Hepatic stellate cell (primary cell): ENCODE measurements at regions not wholly inside any gene's neighbourhood (a gene's known extent, or its start where the extent isn't known, plus 50 kb on each side); places are given as distances from the start of the nearest gene placed in this dataset.
A peak's percentile ranks its signal among the peaks of the same experiment; 100 is the strongest.

Experiments used
- DNase-seq: peaks from one replicate; pipeline ENCODE4 v3.0.0; 2011; ENCODE audit warnings: low spot score

DNA sequence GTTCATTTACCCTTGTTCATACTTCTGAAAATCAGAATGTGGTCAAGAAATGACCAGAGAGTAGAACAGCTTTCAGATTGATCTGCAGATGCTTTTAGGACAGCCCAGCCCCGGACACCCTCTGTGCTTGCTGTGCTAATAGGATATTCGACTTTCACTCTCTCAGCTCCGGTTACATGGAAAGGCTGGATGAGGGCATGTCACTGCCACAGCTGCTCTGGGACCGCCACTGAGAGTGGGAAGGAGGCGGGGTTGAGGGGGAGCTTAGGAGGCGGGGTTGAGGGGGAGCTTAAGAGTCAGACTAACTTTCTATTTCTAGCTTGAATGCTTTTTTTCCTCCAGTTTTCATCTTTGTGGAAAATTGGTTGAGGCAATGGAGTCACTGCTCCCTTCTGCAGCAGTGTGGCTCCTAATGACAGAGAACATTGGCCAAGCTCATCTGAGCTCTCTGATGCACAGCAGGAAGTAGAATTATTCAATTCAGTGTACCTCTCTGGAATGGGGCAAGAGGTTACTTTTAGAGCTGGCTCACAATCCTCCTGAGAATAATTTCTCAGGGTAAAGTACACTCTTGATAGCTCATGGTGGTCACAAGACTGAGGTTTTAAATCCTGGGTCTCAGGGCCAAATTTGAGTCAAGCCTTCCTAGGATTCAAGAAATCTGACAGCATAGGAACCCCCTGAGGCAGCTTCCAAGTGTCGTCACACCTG is 74.6 kb upstream of the NPAS1 start:
- DNase-seq: peak; percentile 82

DNA sequence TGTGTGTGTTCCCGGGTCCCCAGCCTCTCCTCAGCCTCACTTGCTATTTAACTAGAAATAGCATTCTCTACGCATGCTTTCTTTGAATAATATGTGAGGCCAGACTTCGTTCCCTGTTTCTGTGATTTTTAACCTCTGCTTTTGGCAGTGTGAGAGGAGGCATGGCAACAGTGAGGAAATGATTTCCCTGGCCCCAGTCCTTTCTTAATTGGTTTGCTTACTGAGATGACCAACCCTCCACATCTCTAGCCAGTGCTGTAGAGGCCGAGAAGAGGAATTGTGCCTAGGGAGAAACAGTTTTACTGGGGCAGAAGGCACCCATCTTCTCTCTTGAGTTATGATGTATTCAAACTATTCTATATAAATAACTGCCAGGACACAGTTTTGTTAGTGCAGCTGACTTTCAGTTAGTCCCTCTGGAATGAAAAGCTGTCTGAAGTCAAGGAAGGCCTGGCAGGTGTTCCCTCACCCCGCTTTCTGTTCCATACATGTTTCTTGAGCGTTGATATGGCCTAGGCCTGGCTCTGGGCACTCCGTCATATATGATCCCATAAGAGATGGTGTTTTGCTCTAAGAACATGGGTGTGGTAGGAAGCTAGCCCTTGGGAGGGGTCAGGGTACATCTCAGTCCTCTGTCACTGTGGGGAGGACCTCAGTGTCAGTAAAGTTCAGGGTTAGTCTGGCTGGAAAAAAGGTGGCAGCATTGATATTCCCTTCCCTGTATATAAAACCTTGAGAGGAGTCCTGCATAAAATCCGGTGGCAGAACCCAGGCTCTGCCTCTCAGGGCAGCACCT is 73.7 kb upstream of the NPAS1 start:
- DNase-seq: no peak

DNA sequence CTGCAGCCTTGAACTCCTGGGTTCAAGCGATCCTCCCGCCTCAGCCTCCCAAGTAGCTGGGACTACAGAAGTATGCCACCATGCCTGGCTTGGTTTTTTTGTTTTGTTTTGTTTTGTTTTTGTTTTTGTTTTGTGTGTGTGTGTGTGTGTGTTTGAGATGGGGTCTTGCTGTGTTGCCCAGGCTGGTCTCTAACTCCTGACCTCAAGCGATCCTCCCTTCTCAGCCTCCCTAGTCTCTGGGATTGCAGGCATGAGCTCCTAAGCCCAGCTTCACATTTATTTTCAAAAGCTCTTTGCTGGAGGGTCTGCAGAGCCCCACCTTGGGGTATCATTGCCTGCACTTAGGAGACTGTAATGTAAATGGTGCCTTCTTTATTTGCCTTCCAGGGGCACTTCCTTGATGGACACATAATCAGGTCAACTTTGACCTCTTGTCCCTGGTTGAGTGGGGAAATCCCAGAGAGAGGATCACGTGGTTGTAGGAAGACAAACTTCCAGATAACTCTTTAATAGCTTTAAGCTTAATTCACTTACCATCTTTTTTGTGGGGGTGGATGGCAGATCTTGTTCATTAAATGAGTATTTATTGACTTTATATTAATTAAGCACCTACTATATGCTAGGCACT is 72.9 kb upstream of the NPAS1 start:
- no peak for DNase-seq

DNA sequence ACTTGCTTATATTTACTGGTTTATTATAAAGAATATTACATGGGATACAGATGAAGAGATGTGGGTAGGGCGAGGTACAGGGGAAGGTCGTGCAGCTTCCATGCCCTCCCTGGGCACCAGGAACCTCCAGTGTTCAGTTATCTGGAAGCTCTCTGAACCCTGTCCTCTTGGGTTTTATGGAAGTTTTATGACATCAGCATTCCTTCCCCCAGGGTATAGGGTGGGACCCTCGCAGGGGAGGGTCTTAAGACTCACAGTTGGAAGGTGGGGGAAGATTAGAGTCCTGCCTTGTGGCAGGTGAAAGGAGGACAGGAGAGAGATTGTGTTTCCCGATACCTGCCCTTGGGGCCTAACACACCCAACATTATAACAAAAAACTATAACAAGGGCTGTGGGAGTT is 71.8 kb upstream of the NPAS1 start:
- DNase-seq: no peak

DNA sequence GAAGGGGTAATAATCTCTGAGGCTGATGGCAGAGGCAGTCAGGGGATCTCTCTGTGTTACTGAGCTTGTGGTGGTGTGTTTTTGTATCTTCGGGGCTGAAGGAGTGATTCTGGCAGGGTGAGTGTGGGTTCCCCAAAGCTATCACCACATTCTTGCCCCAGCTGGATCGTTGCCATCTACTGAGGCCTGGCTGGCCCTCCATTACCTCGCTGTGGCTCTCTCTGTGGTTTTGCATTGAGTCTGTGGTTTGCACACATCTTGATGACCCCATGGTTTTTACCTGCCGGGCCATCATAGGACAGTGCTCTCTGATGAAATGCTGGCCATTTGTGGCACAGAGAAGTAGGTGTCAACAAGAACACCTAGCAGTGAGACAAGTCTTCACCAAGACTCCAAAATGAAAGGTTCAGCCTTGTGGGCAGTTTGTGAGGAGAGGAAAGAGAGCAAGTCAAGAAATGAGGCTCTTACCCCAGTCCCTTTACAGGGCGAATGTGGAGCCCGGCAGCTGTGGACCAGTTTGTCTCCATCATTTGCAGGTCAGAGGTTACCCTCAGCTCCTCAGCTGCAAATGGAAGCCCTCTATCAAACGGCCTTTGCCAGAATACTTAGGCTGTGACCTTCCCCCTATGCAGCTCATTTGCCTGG is 69.0 kb upstream of the NPAS1 start:
- DNase-seq: no peak

DNA sequence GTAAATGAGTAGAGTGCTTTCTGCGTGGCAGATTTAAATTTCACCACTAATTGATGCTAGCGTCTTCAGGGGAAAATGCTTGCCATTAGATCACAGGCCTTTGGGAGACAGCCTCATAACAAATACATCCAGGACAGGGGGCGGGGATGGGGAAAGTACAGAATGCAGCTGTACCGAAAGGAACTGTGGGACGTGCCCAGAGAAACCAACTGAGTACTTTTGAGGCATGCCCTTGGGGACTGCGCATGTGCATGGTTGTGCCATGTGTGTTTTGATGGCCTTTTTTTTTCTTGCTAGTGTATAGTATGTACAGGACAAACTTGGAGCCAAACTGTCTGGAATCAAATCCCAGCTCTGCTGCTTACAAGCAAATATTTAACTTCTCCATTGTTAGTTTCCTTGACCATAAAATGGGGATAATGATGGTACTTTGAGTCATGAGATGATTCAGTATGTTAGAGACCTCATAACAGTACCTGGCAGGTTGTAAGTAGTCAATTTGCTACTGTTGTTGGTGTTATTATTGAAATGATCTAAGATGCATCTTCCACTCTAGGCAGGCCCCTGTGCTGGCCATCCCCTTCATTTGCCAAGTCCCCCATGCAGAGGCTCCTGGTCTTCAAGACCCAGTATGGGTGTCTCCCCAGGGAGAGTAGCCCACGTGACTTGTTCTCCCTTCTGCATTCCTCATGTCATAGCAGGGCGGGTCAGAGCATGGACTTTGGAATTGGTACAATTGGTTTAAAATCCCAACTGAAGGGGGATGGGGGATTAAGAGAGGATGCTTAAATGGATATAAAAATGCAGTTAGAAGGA is 68.3 kb upstream of the NPAS1 start:
- no peak for DNase-seq

DNA sequence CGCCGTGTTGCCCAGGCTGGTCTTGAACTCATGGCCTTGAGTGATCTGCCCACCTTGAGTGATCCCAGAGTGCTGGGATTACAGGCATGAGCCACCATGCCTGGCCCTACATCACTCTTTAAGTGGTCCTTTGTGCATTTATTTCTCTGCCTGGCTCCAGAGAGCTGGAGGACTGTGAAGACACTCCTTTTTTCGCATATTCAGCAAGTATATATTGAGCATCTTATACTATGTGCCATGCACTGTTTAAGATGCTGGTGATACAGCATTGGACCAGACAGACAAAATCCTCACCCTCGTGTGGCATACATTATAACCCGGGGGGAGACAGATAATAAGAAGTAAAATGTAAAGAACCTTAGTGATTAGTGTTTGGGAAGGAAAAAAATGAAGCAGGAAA is 66.8 kb upstream of the NPAS1 start:
- DNase-seq: no peak

DNA sequence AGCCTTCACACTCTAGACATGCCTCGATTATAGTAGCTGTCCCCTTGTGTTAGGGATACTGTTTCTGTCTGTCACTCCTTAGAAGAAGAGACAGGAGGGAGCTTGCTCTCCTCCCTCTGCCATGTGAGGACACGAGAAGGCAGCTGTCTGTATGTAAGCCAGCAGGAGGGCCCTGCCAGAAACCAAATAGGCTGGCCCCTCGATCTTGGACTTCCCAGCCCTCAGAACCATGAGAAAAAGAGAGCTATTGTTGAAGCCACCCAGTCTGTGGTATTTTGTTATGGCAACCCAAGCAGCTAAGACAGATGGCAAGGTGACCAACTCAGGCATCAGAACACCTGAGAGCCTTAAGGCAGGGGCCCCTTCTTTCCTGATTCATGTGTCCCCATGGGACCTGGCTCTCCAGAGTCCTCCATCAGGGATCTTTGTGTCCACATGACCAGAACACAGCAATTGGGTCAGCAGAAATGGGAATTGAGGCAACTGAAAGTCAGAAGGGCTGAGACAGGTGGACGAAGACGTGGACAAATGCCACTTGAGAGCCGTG is 65.6 kb upstream of the NPAS1 start:
- DNase-seq: no peak

DNA sequence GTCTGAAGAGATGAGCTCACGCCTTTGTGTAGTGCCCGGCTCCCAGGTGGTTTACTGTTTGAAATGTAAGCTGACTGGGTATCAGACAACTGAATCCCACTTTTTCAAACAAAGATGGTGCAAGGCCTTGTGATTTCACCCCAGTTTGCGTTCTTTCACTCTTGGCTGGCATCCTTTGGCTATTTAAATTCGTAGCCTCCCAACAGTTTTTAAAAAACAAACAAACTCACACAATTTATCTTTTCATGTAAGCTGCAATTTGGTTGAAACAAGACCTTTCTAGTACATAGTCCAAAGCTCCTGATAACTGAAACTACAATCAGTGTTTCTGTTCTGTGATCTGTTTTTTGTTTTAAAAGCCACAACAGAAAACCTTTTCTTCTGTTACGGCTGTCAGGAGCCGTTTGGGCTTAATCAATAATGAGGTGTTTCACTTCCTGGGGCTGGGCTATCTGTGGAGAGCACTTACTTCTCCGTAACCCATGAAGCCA is 65.1 kb upstream of the NPAS1 start:
- no peak for DNase-seq

DNA sequence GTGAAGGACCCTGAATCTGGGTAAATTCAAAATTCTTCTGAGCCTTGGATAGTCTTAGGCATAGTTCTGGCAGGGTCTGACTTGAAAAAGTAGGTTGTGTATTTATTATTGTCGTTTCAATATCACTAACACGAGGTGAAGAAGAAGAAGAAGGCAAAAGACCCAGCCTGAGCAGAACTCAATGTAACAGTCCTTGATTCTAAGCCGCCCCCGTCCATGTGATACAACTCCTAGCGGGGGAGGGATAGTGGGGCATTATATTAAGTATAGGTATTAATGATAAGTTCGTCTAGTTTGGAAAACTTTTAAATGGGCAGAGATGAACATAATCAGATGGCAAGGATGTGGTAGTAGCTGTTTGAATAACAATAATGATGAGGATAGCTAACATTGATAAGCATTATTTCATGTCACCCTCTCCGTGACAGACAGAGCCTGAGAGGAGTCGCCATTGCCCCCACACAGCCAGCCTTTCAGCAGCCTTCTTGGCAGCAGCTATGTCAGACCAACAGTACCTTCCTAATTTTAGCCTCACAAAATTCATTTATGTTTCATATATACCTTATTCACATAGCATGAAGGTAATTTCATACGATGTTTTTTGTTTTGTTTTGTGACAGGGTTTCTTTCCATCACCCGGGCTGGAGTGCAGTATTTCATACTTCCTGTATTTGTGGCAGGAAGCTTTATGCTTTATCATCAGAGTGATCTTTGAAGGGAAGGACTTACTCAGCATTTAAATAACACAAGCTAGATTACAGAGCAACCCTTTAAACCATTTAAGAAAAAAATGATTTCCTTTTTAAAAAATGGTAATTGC is 64.4 kb upstream of the NPAS1 start:
- DNase-seq: no peak

DNA sequence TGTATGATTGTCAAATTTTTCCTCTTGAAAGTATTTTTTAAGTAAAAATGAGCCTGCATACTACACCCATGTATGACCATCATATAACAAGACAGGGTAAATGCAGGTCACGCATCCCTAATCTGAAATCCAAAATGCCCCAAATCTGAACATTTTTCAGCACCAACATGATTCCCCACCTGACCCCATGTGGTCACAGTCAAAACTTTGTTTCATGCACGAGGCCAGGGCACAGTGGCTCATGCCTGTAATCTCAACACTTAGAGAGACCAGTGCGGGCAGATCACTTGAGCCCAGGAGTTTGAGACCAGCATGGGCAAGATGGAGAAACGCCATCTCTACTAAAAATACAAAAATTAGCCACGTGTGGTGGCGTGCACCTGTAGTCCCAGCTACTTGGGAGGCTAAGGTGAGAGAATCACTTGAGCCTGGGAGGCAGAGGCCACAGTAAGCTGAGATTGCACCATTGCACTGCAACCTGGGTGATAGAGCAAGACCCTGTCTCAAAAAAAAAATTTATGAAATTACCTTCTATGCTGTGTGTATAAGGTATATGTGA is 63.7 kb upstream of the NPAS1 start:
- DNase-seq: no peak

DNA sequence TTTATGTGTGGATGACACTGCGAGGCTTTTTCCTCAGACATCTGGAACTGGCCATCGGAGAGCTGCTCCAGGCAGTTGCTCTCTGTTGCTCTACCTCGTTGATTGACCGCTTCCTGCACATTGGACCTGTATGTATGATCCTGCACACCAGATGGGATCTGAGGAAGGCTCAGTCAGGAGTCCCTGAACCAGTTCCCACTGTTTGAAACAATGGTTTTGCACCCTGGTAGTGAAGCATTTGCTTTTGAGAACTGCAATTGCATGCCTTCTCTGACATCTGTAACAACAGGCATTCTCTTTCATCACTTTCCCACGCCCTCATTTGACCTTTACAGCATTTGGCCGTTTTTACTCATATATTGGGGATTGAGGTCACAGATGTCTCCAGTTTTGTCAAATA is 61.1 kb upstream of the NPAS1 start:
- DNase-seq: no peak

DNA sequence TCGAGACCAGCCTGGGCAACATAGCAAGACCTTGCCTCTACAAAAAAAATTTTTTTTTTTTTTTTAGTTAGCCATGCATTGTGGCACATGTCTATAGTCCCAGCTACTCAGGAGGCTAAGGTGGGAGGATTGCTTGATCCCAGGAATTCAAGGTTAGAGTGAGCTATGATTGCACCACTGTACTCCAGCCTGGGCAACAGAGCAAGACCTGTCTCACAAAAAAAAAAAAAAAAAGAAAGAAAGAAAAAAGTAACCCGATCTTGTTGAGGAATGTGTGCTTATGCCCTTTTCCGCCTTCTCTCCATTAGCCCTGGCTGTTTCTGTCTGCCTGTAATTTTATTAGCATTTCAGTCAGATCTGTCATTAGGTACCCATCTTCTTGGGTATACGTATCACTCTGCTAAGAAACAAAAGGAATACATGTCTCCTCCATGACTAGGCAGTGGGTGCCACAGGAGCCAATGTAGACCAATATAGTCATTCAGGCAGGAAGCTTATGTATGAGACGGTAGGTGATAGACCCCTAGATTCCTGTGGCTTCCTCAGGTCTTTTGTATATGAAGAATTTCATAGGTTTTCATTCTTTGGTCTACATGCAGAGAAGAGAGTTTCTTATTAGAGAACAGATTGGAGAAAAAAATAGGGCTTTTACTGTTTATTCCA is 59.6 kb upstream of the NPAS1 start:
- no peak for DNase-seq

DNA sequence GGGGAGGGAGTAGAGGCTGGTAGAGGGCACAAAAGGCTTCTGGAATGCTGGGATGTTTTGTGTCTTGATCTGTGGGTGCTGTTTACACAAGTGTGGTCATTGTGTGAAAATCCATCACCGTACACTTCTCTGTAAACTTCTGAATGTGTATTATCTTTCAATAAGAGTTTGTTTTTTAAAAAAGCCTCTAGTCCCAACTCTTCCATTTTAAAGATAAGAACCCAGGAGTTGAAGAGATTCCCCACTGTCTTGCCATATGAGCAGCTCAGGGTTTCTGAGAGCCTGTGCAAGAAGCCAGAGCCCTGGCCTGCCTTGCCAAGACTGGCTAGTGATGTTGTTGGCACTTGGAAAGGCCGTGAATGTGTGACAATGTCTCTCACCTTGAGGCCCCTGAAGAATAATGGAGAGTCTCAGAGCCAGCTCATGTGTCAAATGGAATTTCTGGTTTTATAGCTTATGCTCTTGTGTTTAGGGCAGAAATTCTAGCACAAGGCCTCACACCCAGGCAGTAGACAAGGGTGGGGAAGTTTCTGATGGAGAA is 57.5 kb upstream of the NPAS1 start:
- no peak for DNase-seq

DNA sequence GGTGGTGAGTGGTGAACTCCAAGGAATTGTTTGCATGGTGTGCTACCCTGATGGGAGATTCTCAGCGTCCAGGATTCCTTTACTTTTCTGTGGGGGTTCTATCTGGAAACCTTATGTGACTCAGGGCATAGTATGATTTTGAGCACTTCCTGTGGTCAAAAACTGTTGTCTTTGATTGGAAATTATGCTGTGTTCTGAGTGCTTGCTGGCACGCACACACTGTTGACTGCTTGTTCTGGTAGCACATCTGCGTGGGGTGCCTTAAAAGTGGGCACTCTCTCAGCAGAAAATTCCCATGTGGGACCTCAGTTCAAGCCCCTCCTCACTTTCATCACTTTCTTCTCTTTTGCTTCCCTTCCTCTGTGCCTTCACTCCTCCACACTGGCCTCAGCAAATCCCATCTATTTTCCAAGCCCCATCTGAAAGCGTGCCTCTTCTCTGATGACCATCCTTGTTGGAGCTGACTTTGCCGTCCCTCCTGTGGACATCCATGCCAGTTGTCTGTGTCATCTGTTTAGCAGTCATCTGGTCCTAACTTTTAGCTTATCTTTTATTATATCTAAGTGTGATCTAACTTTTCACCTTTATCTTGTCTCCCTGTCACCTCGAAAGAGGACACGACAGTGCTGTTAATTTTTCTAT is 56.4 kb upstream of the NPAS1 start:
- DNase-seq: peak; percentile 86

DNA sequence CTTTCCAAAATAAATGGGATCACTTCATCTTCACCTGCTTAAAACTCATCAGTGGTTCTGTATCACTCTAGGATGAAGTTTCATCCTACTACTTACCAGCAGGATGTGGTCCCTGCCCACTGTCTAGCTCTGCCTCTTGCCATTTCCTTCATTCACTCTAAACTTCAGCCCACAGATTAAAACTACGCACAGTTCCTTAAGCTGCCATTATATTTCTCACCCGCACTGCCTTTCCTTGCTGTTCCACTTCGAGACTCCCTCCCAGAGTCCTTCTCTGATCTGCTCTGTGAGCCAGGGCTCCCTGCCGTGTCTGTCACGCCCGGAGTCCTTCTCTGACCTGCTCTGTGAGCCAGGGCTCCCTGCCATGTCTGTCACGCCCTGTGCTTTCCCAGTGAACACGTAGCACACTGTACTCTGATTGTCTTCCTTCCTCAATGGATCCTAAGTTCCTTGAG is 52.0 kb upstream of the NPAS1 start:
- no peak for DNase-seq
